ENCODE measurements at regions not wholly inside any gene's neighbourhood (a gene's known extent, or its start where the extent isn't known, plus 50 kb on each side); places are given as distances from the start of the nearest gene placed in this dataset.

DNA sequence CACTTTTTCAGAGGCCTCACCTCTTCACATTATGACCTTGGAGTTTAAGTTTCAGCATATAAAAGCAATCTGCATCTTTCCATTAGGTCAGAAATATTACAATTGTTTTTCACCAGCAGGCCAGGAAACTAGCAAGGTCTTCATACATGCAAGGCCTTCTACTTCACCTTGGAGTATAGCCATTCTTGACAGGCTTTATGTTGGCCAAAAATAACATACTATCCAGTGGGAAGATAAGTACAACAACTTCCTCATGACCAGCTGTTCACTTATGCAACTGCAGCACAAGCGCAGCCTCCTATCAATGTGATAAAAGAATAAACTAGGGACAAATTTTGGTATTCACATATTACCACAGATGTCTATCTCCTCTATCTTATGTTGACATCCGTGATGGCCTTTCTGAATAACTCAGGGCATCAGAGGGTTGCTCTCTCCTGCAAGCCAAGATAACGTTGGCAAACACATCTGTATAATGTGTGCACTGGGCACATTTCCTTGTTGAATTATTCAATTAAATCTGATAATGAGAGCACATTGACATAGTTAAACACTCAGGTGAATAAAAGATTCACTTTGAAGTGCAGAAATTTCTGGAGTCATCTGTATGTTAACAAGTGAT lies 239.8 kb downstream of the FZD1 start:
- TF ChIP-seq, protein P1, sequence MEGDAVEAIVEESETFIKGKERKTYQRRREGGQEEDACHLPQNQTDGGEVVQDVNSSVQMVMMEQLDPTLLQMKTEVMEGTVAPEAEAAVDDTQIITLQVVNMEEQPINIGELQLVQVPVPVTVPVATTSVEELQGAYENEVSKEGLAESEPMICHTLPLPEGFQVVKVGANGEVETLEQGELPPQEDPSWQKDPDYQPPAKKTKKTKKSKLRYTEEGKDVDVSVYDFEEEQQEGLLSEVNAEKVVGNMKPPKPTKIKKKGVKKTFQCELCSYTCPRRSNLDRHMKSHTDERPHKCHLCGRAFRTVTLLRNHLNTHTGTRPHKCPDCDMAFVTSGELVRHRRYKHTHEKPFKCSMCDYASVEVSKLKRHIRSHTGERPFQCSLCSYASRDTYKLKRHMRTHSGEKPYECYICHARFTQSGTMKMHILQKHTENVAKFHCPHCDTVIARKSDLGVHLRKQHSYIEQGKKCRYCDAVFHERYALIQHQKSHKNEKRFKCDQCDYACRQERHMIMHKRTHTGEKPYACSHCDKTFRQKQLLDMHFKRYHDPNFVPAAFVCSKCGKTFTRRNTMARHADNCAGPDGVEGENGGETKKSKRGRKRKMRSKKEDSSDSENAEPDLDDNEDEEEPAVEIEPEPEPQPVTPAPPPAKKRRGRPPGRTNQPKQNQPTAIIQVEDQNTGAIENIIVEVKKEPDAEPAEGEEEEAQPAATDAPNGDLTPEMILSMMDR (IDR thresholded peaks at IDR 0.05), result no peak
- no peak for TF ChIP-seq POLR2A (IDR thresholded peaks at IDR 0.05)
